HG03045 (cell line): ENCODE measurements at regions not wholly inside any gene's neighbourhood (a gene's known extent, or its start where the extent isn't known, plus 50 kb on each side); places are given as distances from the start of the nearest gene placed in this dataset.

Experiments used
- ATAC-seq: cut with Tn5 transposase; IDR thresholded peaks from one replicate; pipeline ENCODE4 v1.9.1; 2021; ENCODE audit warnings: mild to moderate bottlenecking, moderate library complexity; ENCODE audit not compliant: unreplicated experiment

DNA sequence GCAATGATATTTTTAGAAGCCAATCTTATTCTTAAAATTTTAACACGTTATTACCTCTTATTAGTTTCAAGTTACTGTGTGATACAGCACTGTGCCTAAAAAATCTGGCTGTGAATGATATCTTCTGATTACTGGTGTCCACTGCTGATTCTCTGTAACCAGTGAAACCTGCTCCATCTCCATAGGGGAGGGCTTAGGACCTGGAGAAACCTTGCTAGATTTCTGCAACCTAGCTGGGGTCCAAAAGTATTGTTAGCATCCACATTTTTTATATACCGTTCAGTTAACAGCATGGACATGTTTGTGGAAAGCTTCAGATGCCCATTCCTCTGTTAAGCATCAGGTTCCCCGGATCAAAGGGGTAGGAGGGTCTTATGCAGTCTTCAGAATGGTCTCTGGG lies 193.9 kb upstream of the TOPAZ1 start:
- no peak for ATAC-seq

DNA sequence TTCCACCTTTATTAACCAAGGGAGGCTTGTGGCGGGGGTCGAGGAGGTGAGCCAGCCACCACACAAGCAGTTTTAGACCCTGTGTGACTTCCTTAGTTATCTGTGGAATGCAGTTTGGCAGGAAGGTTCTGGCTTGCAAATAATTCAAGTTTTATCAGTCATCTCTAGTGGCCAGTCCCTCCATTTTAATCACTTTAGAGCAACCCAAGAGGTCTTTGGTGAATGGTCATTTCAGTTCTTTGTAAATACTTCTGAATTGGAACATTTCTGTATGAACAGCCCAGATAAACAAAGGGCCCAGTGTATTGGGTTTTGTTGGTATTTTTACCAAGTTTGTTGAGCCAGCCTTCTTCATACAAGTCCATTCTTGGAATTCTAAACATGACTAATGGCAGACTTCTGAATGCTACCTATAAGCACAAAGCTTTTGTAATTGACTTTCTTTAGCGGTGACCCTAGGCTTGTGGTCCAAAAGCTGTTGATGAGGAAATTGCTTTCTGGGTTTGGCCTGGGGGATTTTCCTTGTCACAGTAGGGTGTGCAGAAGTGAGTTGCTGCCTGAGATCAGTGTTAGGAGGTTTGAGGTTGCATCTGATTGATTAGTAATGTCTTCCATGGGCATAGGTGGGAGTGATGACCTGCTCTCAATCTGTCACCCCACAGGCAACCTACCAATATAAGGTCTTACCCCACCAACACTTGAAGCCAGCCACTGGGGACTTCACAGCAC lies 193.3 kb upstream of the TOPAZ1 start:
- no peak for ATAC-seq

DNA sequence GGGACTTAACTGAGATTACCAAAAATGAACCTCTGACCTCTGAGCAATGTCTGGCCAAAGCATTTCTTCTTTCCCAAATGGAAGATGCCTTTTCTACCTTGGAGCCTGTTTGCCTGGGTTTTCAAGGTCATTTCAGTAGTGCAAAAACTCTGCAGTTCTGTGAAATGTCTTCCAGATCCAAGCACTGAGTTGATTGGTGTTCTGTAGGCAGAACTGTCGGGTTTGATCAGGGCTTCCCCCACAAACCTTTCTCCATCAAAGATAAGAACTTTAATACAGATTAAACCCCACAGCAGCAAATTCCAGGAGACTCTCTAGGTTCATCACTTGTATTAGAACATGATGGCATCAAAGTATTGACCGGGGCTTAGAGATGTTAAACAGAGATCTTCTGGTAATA lies 192.7 kb upstream of the TOPAZ1 start:
- no peak for ATAC-seq

DNA sequence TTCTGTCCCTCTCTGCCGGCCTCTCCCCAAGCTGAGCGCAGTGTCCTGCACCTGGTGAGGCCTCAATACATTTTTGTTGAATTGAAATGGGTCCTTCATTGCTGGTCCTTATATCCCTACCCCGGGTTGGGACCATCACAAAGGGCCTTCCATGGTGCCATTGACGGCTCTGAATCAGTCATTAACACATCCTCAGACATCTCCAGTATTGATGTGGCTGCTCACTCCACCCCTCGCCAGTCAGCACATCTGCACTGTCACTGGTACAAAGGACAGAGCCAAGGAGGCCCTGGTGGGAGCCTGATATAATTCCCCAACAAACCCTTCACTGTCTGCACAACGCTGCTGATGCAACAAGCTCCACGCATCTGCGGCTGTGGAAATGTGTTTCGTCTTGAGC lies 191.6 kb upstream of the TOPAZ1 start:
- no peak for ATAC-seq

DNA sequence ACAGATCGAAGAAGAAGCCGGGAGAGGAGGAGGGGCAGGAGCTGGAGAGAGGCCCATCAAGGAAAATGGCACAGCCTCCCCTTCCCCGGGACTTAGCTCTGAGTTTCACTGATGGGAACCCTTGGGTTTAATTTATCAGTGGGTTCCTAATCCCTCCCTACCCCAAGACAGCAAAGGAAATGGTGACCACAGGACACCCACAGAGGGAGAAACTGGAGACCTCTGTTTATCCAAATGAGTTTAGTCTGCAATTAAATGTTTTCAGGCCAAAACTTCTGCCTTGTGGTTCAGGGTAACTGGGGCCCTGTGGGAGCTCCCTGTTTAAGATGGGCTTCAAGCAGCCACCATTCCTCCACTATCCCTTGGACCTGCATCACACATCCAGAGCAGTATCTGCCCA lies 190.8 kb upstream of the TOPAZ1 start:
- ATAC-seq, result no peak

DNA sequence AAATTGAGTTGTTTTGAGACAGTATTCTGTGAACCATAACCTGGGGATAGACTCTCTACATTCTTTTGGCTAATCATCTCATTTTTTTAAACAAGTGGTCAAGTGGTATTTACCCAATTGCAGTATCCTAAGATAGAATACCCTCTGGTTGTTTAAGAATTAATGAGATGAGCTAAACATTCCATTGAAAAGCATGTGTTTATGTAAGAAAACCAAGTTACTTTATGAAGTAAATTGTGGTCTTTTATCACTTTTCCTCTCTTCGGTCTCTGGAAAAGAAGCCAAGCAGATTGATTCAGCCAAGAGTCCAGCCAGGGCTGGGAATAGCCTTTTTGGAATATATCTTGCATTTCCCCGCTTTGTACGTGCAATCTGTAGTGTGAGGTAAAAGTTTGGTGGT lies 185.7 kb upstream of the TOPAZ1 start:
- no peak for ATAC-seq

DNA sequence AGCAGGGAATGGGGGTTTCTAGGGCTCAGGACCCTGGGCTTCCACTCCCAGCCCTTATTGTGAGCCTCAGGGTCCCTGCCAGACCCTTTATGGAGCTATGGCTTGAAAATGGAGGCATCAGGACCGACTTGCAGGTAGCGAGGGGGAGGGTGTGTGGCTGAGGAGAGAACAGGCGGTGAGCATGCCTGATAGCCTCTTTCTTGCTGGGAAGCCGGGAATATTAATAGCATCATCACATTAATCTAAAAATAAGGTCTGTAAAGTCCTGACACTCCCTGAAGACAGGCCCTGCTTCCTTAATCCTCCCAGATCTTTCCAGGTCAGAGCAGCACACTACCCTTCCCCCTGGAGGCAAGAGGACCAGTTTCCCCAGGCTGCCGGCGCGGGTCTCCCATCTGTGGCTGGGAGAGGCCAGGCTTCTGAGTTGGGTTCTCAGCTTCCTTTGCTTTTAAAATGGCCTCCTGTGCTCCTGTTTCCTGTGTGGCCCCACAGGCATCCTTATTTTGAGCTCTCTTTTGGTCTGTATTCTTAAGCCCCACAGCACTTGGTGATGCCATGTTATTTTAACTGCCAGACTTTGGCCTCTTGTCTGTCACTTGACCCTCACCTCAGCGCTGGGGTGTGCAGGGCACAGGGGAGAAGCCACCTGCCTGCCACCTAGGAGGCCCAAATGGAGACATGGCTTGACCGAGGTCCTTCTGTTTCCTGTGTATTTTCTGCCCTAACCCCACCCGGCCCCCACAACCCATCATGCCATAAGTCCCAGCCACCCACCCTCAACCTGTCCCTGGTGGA lies 185.0 kb upstream of the TOPAZ1 start:
- ATAC-seq, result no peak

DNA sequence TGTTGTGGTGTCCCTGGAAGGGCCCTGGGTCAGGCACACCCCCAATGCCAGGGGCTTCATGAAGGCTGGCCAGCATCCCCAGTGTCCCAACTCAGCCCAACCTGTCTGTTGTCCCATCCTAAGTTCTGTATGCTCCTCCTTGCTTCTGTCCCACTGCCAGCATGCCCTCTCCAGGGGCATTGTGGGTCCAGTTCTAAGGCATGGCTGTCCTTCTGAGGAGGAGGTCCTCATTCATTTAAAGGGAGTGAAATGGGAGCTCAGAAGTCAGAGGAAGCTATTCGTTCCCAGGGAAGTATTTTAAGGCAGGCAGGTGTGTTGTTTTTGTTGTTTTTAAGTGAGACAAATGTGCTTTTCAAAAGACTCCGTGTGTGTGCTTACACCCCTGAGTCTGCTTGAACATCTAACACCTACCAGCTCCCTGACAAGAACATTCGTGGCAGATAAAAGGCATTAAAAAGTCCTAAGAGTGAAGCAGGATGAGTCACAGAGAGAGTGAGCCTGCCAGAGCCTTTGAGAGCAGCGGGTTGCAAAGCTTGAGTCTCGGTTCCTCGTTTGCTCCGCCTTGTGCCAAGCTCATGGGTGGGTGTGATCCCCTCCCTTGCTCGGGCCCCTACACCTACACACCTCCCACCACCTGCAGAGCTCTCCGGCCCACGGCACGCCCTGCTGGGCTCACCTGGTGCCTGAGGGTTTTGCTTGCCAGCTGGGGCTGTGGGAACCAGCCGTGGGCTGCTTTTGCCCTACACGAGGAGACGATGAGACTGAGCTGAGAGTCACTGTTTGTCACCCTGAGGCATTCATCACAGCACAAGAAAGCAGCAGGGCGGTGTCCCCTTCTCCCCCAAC lies 183.4 kb upstream of the TOPAZ1 start:
- ATAC-seq, result peak; percentile 92

DNA sequence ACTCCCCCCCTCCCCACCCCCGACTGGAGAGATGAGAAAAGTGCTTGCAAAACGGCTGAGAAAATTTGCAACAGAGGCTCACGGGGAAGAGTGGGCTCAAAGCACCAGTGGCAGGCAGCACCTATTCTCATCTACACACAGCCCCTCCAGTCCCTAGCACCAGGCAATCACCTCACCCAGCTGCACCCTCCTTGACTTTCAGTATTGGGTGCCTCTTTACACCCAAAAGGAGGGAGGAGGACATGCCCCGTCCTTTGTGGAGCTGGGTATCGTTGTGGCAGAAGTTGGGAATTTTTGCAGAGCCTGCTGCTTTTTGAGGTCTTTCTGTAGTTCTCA lies 182.8 kb upstream of the TOPAZ1 start:
- ATAC-seq, result peak; percentile 21

DNA sequence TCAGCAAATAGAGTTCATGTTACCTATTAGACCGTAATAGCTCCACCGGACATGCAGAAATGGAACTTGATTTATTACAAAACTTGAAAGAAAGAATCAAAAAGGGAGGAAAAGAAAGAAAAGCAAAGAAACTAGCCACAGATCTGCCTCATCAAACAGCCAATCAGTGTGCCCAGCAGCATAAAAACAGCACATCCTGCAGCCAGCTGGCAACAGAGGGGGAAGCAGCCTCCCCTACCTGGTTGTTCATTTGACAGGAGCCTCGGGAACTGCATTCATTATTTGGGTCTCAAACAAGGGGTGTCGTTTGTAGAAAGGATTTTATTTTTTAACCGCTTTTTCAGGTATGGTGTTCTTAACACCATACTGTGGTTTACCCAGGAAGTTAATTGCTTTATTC lies 181.5 kb upstream of the TOPAZ1 start:
- ATAC-seq, result no peak

DNA sequence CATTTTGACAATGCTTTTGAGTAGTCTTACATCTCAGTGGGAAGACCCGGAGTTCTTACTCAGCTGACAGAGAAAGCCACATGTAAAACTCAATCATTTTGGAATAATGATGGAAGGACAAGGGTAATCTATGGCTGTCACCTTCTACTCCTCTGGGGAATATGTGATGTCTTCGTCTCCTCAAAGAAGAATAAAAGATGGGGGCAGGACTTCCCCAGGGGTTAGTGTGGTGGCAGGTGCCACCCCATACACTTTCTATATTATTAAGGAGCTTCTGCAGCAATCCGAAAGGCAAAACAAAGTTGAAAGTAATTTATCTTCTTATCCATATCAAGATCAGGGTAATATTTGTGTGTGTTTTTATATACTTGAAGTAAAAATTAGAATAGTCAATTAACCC lies 180.4 kb upstream of the TOPAZ1 start:
- ATAC-seq, result no peak

DNA sequence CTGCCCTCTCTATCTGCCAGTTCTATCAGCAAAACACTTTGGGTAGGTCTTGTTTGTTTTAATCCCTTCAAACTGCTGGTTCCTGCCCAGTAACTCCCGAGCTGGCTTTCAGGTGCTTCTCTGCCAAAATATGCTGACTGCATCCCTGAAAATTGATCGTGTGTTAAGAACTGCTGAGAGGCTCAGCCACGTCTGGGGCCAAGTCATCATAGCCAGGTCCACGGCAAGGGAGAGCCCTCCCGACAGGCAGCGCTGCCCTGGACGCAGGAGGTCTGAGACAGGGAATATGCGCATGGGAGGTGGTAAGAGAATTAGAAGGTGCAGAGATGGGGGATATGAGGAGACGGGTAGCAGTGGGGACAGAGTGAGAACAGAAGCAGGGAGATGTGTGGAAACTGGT lies 179.7 kb upstream of the TOPAZ1 start:
- no peak for ATAC-seq

DNA sequence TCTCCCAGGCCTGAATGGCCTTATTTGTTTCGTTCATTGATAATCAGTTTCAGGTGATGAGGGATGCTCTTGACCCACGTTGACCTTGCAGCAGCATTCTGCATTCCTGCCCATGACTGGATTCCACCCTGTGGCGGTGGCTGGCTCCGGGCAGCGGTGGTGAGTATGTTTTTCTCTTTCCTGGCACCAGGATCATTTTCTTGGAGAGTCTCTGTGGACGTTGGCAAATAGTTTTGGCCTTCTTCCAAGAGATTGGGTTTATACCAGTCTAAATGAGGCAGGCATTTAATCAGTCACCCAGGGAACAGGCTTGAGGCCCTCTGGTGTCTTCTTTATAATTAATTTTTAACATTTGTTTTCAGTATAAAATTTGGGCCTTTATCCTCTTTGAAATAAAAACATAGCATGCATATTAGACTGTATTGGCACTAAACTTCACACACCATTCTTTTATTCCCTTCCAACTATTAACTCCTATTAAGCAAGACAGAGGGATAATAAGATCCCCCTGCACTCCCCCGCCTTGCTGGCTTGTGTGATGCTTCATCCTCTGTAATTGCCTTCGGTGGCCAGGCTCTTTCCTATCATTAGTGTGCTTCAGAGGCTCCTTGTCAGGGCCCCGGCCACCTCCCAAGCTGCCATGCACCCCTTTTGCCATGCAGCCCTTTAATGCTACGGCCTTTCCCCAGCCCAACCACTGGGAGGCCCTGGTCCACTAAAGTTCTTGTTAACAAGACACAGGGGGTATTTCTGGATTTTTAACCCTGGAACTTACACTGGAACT lies 176.2 kb upstream of the TOPAZ1 start:
- ATAC-seq, result no peak

DNA sequence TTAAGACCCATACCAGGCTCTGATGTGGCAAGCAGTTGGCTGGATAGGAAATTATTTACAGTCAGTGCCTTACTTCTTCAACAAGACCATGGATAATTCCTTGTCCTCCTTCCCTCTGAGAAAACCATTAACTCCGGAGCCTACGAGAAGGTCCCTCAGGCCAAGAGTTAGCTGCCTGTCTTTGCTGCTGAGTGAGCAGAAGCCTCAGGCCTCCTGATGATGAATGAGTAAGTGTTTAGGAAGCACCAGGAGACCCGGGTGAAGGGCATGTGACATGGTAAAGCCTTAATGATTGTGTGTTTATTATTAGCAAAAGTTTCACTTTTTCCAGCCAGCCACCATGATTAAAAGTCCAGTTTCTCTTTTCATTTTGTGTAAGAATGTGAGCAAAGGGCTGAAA lies 174.9 kb upstream of the TOPAZ1 start:
- no peak for ATAC-seq

DNA sequence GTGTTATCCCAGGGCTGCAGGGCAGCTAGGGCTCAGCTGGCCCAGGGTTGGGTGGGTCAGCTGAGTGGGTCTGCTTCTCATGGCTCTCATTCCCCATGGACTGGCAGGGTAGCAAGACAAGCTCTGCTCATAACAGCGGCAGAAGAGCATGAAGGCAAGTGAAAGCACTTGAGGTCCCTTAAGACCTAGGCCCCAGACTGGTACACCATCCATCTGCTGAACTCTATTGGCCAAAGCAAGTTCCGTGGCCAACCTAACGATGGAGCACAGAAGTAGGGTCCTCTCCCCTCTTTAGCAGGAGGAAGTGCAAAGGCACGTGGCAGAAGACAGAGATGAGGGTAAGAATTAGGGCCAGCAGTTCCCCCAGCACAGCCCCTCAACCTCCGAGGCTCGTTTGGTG lies 174.3 kb upstream of the TOPAZ1 start:
- ATAC-seq, result no peak

DNA sequence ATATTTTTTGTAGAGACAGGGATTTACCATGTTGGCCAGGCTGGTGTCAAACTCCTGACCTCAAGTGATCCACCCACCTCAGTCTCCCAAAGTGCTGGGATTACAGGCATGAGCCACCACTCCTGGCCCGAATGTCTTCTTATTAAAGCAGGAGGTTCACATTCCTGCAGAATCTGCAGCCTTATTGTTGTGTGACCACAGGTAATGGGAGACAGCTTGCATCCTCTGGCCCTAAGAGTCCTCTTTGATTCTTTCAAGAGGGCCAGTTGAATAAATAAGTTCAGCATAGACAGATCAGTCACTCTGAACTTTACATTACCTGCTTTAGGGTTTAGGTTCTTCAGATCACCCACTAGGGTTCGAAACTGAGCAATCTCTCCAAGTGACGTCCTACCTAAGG lies 172.9 kb upstream of the TOPAZ1 start:
- ATAC-seq, result no peak

DNA sequence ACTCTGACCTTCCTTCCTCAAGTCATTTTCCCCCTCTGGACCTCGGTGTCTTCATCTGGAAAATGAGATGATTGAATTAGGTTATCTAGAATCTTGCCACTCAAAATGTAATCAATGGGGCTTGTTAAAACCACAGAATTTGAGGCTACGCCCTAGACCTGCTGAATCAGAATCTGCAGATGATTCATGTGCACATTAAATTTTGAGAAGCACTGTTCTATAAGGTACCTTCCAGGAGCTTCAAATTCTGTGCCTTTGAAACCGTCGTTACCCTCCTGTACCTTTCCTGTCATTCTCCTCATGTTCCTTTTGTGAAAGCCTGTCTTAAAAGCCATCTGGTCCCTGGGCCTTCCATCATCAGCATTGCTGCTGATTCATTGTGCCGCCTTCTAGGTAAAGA lies 172.4 kb upstream of the TOPAZ1 start:
- ATAC-seq, result no peak

DNA sequence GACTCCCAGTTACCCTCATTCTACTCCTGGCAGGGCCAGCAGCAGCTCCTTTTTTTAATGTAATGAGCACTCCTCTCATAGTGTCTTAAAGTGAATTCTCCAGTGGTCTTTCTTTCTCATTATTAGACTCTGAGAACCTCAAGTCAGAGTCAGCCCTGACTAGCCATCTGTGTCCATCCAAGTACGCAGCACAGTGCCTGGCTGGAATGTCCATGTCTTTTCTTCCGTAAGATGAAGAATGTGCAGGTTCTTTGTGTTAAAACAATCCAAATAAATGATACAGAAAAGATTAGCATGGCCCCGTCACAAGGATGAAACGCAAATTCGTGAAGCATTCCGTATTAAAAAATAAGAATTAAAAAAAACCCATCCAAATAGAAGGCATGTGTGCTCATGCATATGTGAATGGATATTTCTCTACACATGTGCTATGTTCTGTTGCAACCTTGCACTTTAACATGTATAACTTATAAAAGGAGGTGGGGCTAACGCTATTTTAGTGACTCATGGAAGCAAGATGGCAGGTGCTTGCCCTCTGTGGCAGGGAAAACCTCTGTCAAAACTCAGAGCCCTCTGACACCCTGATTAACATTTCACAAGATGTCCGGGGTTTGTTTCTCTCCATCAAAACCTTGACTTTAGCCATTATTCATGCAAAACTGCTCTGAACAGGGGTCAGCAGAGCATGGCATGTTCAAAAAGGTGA lies 170.7 kb upstream of the TOPAZ1 start:
- no peak for ATAC-seq

DNA sequence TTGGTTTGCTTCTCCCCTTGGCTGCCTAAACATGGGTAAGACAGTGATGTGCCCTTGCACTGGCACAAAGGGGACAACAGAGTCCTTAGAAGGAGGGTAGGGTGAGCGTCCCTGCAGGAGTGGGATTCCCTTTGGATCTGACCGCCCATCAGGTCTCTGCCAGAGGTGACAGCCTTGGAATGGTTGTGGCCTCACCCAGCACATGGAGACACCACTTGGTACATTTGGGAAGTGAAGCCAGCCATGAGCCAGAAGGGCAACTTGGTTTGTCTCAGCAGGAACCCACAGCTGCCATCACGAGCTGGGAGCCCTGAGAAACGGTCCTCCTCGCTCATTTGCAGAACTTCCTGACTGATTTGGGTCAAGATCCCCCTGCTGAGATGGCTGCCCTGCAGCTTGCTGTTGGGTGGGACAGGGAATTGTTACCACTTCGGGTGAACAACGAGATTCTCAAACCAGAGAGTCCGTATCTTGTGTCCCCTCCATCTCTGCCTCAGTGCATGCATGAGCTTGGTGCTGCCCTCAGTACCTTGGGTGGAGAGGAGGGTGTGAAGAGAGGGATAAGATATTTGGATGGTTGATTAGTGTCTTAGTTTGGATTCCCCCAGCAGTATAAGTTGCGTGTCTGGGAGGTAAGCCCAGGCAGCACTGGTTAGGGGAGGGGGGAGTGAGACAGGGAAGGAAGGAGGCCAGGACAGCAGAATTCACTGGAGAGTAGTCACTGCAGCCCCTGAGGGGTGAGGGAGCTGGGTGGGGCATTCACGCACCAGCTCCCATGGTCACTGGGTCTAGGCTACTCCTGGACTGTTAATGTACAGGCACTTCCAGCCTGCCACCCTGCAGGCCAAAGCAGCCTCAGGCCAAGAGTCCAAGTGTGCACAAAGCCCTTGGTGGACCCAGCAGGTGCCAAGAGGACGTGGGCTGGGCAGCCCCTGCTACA lies 168.8 kb upstream of the TOPAZ1 start:
- no peak for ATAC-seq
